NCI-H2196 treated with DMSO at 0.1 percent for 48 hours (cell line): ENCODE measurements at regions not wholly inside any gene's neighbourhood (a gene's known extent, or its start where the extent isn't known, plus 50 kb on each side); places are given as distances from the start of the nearest gene placed in this dataset.
"Not testable (repeated sequence)": the region's sequence is repeated elsewhere in the genome, so short reads cannot be mapped to it uniquely, and the experiment has no call there.

ENCODE experiments used
- DNase-seq: peaks from one replicate; lab custom pipeline; 2025; ENCODE audit not compliant: unreplicated experiment; lab: John Stamatoyannopoulos, UW

DNA sequence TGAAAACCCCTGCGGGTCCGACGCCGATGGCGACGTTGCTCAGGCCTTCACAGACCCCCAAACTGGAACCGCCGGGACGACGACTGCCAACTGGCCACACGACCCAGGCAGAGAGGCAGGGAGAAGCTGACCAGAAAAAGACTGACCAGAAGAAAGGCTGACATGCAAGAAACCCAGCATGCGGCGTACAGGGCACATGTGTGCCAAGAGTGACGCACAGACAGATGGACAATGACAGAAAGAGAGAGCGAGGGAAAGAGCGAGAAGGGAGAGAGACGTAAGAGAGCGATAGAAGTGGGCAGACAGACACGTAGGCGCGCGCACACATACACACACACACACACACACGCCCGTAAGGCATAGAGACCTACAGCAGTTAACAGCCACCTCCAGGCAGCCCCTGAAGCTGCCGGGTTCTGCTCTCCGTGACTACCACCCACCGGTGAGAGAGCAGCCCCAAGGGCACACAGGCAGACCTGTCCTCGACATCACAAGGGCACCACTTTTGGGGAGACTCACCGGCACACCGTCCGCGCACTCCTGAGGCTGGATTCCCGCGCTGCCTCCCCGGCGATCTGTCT, 67.2 kb upstream of the ZNF527 start:
- no peak for DNase-seq

GRCh38 chr19:37304190-37304883, 66.6 kb upstream of the ZNF527 start:
- DNase-seq = no peak

- no peak for DNase-seq
Measured at GRCh38 chr19:37304884-37305255, 66.0 kb upstream of the ZNF527 start.

DNA sequence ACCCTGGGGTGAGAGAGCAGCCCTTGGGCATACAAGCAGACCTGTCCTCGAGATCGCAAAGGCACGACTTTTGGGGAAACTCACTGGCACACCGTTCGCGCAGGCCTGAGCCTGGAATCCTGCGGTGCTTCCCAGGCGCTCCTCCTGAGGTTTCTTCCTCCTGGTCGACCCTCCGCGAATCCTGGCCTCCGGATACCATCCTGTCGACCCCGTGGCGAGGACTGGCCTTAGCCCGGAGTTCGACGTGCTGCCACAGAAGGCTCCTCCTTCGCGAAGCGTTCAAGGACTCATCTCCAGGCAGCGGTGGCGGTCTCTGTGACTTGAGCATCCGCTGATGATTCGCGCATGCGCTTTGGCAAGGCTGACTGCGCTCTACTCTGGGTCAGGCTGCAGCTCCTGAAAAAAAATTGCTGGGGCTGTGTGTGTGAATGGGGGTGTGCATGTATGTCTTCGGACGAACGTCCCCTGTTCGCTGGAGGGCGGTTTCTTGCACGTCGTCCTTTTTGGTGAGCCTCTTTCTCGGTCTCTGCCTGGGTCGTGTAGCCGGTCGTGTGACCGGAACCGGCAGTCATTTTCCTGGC, 64.4 kb upstream of the ZNF527 start:
- DNase-seq = no peak

DNA sequence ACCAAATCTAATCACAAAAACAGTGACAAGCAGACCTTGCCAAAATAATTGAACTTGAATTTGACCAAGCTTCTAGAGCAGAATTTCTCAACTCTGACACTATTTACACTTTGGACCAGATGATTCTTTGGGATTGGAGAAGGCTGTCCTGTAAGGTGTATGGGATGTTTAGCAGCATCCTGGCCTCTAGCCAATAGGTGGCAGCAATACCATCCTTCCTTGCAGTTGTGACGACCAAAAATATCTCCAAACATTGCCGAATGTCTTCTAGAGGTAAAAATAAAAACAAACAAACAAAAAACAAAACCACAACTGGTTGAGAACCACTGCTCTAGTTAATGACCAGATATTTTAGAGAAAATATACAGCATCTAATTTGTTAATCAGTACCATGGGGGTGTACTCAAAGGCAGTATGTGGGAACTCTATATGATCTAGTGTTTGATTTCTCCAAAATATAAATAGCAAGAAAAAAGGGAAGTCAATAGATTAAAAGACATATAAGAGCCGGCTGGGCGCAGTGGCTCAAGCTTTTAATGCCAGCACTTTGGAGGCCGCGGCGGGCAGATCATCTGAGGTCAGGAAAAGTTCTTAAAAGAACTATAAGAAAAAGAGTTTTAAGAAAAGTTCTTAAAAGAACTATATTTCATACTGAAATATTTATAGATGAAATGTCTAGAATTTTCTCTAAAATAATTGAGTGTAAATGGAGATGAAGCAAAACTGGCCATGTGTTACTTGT, 60.9 kb upstream of the ZNF527 start:
- no peak for DNase-seq

GRCh38 chr19:37312531-37313334, 58.2 kb upstream of the ZNF527 start:
- DNase-seq = not testable (repeated sequence)

DNA sequence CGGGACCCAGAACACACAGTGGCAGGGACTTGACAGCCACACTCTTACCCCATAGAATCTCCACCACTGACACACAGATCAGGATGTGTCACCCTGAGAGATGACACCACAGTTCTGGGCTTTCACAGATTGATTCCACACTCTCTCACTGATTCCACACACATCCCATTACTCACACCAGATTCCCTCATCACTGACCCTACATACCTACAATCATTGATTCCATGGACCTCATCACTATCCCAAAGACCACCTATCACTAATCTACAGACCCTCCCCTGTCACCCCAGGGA, 57.6 kb upstream of the ZNF527 start:
- no peak for DNase-seq

DNA sequence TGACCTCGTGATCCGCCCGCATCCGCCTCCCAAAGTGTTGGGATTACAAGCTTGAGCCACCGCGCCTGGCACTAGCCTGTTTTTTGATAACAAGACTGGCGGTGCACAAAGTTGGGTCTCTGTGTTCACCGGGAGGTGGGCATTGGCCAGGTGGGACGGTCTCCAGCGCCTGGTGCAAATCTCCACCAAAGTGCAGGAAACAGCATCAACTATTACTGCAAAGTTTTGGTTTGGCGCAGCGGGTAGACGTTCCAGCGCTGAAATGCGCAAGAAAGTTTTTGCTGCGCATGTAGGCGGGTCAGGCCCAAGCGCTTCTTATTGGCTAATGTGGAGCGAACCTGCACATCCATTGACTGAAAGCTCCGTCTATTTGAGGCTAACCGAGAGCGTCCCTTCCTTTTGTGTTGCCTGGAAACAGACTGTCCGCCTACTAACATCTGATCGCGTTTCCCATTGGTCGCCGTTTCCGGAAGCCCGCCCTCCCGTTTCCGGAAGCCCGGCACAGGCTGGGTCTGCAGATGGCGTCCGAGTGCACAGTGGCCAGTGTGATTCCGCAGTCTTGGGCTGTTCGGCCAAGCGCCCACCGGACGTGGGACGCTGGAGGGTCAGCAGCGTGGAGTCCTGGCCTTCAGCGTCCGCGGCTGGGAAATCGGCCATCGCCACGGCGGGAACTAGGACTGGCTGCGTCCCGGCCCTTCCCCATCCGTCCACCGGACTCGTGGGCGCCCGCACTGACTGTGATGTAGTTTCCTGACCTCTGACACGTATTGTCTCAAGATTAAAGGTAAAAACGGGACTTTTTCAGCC, 53.3 kb upstream of the ZNF527 start:
- DNase-seq = peak; percentile 95

DNA sequence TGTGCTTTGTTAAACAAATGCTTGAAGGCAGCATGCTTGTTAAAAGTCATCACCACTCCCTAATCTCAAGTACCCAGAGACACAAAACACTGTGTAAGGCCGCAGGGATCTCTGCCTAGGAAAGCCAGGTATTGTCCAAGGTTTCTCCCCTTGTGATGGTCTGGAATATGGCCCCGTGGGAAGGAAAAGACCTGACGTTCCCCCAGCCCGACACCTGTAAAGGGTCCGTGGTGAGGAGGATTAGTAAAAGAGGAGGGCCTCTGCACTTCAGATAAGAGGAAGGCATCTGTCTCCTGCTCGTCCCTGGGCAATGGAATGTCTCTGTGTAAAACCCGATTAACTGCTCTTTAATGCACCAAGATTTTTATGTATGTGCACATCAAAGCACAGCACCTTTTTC, 49.9 kb upstream of the ZNF527 start:
- DNase-seq = not testable (repeated sequence)
